ENCODE measurements at regions not wholly inside any gene's neighbourhood (a gene's known extent, or its start where the extent isn't known, plus 50 kb on each side); places are given as distances from the start of the nearest gene placed in this dataset.

- TF ChIP-seq ELF4 (CRISPR knock-in tag; IDR thresholded peaks at IDR 0.05; ENCODE audit: low read depth) (no peak), IRF2 (CRISPR knock-in tag; IDR thresholded peaks at IDR 0.05; ENCODE audit: borderline replicate concordance, low read depth) (no peak), OVOL2 (CRISPR knock-in tag; IDR thresholded peaks at IDR 0.05; ENCODE audit: borderline replicate concordance) (no peak), CDX4 (CRISPR knock-in tag; IDR thresholded peaks at IDR 0.05; ENCODE audit: borderline replicate concordance) (no peak), ZNF232 (CRISPR knock-in tag; IDR thresholded peaks at IDR 0.05) (no peak), ZNF416 (CRISPR knock-in tag; IDR thresholded peaks at IDR 0.05) (no peak), CBFB (CRISPR knock-in tag; IDR thresholded peaks at IDR 0.05; ENCODE audit: low read depth) (no peak)
- TF ChIP-seq, protein P1, sequence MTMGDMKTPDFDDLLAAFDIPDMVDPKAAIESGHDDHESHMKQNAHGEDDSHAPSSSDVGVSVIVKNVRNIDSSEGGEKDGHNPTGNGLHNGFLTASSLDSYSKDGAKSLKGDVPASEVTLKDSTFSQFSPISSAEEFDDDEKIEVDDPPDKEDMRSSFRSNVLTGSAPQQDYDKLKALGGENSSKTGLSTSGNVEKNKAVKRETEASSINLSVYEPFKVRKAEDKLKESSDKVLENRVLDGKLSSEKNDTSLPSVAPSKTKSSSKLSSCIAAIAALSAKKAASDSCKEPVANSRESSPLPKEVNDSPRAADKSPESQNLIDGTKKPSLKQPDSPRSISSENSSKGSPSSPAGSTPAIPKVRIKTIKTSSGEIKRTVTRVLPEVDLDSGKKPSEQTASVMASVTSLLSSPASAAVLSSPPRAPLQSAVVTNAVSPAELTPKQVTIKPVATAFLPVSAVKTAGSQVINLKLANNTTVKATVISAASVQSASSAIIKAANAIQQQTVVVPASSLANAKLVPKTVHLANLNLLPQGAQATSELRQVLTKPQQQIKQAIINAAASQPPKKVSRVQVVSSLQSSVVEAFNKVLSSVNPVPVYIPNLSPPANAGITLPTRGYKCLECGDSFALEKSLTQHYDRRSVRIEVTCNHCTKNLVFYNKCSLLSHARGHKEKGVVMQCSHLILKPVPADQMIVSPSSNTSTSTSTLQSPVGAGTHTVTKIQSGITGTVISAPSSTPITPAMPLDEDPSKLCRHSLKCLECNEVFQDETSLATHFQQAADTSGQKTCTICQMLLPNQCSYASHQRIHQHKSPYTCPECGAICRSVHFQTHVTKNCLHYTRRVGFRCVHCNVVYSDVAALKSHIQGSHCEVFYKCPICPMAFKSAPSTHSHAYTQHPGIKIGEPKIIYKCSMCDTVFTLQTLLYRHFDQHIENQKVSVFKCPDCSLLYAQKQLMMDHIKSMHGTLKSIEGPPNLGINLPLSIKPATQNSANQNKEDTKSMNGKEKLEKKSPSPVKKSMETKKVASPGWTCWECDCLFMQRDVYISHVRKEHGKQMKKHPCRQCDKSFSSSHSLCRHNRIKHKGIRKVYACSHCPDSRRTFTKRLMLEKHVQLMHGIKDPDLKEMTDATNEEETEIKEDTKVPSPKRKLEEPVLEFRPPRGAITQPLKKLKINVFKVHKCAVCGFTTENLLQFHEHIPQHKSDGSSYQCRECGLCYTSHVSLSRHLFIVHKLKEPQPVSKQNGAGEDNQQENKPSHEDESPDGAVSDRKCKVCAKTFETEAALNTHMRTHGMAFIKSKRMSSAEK (CRISPR knock-in tag; IDR thresholded peaks at IDR 0.05; ENCODE audit: borderline replicate concordance): no peak
These were observed 433.4 kb downstream of the TMEM38B start (continued) for GRCh38 chr9:106127776-106128175.

DNA sequence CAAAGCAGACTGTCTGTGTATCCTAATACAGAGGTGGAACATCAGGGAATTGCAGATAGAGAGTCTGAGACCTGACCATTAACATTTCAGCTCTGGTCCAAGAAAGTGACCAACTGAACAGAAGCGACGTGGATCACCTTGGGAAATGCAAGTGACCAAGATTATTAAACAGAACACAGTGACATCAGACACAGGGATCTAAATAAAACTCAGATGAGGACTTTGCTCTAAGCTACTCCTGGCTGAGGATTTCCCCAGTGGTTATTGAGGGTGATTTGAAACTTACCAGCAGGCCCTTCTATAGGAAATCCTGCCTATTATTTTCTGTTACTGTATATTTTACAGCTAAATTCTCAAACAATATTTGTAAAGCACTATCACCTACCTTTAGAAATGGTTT, 436.0 kb downstream of the TMEM38B start:
- ChIA-PET POLR2A (no interaction called here), CTCF (no interaction called here)
- H3K9me3 Mint-ChIP-seq: peaks cover 8% of the 10 kb centered on the region

More for the DNA sequence above, 436.0 kb downstream of the TMEM38B start:
- 0 out of 2 replicates have a peak, but pooled peaks cover 4% of the 10 kb centered on the region for H3K36me3 Mint-ChIP-seq
- TF ChIP-seq ZNF671 (CRISPR knock-in tag; IDR thresholded peaks at IDR 0.05) (no peak), FOXJ3 (CRISPR knock-in tag; IDR thresholded peaks at IDR 0.05; ENCODE audit: borderline replicate concordance) (no peak), TP53 (CRISPR knock-in tag; IDR thresholded peaks at IDR 0.05) (no peak), KAT7 (CRISPR knock-in tag; IDR thresholded peaks at IDR 0.05; ENCODE audit: borderline replicate concordance) (no peak), OVOL2 (CRISPR knock-in tag; IDR thresholded peaks at IDR 0.05; ENCODE audit: borderline replicate concordance) (no peak), ZNF416 (CRISPR knock-in tag; IDR thresholded peaks at IDR 0.05) (no peak), ERG (CRISPR knock-in tag; IDR thresholded peaks at IDR 0.05) (no peak), MXD4 (CRISPR knock-in tag; IDR thresholded peaks at IDR 0.05; ENCODE audit: borderline replicate concordance) (no peak), FOXP1 (CRISPR knock-in tag; IDR thresholded peaks at IDR 0.05; ENCODE audit: borderline replicate concordance) (no peak)
- TF ChIP-seq, protein P2, sequence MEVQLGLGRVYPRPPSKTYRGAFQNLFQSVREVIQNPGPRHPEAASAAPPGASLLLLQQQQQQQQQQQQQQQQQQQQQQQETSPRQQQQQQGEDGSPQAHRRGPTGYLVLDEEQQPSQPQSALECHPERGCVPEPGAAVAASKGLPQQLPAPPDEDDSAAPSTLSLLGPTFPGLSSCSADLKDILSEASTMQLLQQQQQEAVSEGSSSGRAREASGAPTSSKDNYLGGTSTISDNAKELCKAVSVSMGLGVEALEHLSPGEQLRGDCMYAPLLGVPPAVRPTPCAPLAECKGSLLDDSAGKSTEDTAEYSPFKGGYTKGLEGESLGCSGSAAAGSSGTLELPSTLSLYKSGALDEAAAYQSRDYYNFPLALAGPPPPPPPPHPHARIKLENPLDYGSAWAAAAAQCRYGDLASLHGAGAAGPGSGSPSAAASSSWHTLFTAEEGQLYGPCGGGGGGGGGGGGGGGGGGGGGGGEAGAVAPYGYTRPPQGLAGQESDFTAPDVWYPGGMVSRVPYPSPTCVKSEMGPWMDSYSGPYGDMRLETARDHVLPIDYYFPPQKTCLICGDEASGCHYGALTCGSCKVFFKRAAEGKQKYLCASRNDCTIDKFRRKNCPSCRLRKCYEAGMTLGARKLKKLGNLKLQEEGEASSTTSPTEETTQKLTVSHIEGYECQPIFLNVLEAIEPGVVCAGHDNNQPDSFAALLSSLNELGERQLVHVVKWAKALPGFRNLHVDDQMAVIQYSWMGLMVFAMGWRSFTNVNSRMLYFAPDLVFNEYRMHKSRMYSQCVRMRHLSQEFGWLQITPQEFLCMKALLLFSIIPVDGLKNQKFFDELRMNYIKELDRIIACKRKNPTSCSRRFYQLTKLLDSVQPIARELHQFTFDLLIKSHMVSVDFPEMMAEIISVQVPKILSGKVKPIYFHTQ (CRISPR knock-in tag; IDR thresholded peaks at IDR 0.05): no peak
- TF ChIP-seq, protein P1 (CRISPR knock-in tag; IDR thresholded peaks at IDR 0.05; ENCODE audit: borderline replicate concordance): no peak
- DNase-seq (ENCODE audit: low spot score): no peak
- H3K27ac Mint-ChIP-seq: no peak overlapping the region
- H3K4me1 Mint-ChIP-seq: peaks cover 3% of the 10 kb centered on the region; the same call in 1 of the 2 replicates
- no peak for ATAC-seq
- H3K27me3 Mint-ChIP-seq (ENCODE audit: low read depth): no peaks in the 10 kb centered on the region
- no peak overlapping the region for H3K4me3 Mint-ChIP-seq

Measured in WTC11 (cell line).